Suprapubic skin (tissue), 4 donors: ENCODE measurements at regions not wholly inside any gene's neighbourhood (a gene's known extent, or its start where the extent isn't known, plus 50 kb on each side); places are given as distances from the start of the nearest gene placed in this dataset.

Source experiments
- CTCF ChIP-seq, 2 donors: fragments of 200-600 bp in 1 of 2; fragments of 450-650 bp in 1 of 2; sonication (generic) in 1 of 2; IDR thresholded peaks; one replicate each; pipeline ENCODE4 v1.5.1; 2016 to 2019; ENCODE audit warnings: antibody characterized with exemption in 2 of 2, mild to moderate bottlenecking in 1 of 2, moderate library complexity in 1 of 2
- POLR2A ChIP-seq, 2 donors: fragments of 450-650 bp; IDR thresholded peaks; one replicate each; pipeline ENCODE4 v1.6.1; 2017; ENCODE audit warnings: antibody characterized with exemption in 2 of 2, mild to moderate bottlenecking in 2 of 2, moderate library complexity in 2 of 2
- POLR2AphosphoS5 ChIP-seq, 3 donors: sonication (generic); formaldehyde crosslinking; IDR thresholded peaks; one replicate each; pipeline ENCODE4 v1.6.1; 2017; ENCODE audit warnings: antibody characterized with exemption in 3 of 3

DNA sequence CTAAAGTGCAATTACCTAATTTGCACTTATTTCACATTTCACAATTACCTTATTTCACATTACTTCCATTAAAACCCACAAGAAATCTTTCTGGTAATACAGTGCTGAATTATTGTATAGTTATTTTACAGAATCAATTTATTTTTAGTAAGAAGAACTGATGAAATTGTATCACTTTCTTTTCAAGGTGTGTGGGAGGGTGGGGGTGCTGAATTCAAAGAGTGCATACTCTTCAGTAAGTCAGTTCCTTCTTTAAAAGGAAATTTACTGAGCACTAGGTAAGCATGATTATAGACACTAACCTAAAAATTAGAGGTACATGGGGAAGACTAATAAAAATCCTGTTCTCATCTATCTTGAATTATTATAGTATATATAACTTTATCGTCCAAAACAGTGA is 731.6 kb upstream of the ADGRL4 start:
- no peak for TF ChIP-seq CTCF (IDR thresholded peaks at IDR 0.05)
- no peak for TF ChIP-seq POLR2A (IDR thresholded peaks at IDR 0.05)
- TF ChIP-seq POLR2AphosphoS5 (IDR thresholded peaks at IDR 0.05): no peak
